ENCODE measurements at regions not wholly inside any gene's neighbourhood (a gene's known extent, or its start where the extent isn't known, plus 50 kb on each side); places are given as distances from the start of the nearest gene placed in this dataset.
"Not testable (repeated sequence)": the region's sequence is repeated elsewhere in the genome, so short reads cannot be mapped to it uniquely, and the experiment has no call there.

- not testable (repeated sequence) for TF ChIP-seq EZH2 (IDR thresholded peaks at IDR 0.05; ENCODE audit: low read depth, low read length, severe bottlenecking); POLR2A (IDR thresholded peaks at IDR 0.05; ENCODE audit: control extremely low read depth in 1 of 2, low read depth in 2 of 2, low read length in 2 of 2); RFX5 (IDR thresholded peaks at IDR 0.05; ENCODE audit: borderline replicate concordance, low read depth, low read length); FOSL1 (IDR thresholded peaks at IDR 0.05; ENCODE audit: insufficient read depth, low read depth, low read length); JUND (IDR thresholded peaks at IDR 0.05; ENCODE audit: low read length); RBBP5 (IDR thresholded peaks at IDR 0.05; ENCODE audit: borderline replicate concordance, low read depth, low read length); CBX8 (IDR thresholded peaks at IDR 0.05; ENCODE audit: borderline replicate concordance, low read depth, low read length); TEAD4 (IDR thresholded peaks at IDR 0.05; ENCODE audit: low read depth, low read length); JUN (IDR thresholded peaks at IDR 0.05; ENCODE audit: low read depth, low read length)
- TF ChIP-seq, protein P1, sequence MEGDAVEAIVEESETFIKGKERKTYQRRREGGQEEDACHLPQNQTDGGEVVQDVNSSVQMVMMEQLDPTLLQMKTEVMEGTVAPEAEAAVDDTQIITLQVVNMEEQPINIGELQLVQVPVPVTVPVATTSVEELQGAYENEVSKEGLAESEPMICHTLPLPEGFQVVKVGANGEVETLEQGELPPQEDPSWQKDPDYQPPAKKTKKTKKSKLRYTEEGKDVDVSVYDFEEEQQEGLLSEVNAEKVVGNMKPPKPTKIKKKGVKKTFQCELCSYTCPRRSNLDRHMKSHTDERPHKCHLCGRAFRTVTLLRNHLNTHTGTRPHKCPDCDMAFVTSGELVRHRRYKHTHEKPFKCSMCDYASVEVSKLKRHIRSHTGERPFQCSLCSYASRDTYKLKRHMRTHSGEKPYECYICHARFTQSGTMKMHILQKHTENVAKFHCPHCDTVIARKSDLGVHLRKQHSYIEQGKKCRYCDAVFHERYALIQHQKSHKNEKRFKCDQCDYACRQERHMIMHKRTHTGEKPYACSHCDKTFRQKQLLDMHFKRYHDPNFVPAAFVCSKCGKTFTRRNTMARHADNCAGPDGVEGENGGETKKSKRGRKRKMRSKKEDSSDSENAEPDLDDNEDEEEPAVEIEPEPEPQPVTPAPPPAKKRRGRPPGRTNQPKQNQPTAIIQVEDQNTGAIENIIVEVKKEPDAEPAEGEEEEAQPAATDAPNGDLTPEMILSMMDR (IDR thresholded peaks at IDR 0.05; ENCODE audit: control extremely low read depth in 1 of 3, insufficient read depth in 1 of 3, low read depth in 1 of 3, low read length in 3 of 3) = not testable (repeated sequence)
Measured at GRCh38 chr1:220475608-220476007, 52.3 kb upstream of the MARK1 start.

All from H1 (cell line).